ENCODE measurements at regions not wholly inside any gene's neighbourhood (a gene's known extent, or its start where the extent isn't known, plus 50 kb on each side); places are given as distances from the start of the nearest gene placed in this dataset.

- no peaks in the 10 kb centered on the region for H3K4me1 ChIP-seq
- no peaks in the 10 kb centered on the region for H3K36me3 ChIP-seq
- peaks cover 0 to 14% (median 0%) of the 10 kb centered on the region in 7 donors for H3K27me3 ChIP-seq
- ATAC-seq (no peak), DNase-seq (no peak)
- TF ChIP-seq, protein P1, sequence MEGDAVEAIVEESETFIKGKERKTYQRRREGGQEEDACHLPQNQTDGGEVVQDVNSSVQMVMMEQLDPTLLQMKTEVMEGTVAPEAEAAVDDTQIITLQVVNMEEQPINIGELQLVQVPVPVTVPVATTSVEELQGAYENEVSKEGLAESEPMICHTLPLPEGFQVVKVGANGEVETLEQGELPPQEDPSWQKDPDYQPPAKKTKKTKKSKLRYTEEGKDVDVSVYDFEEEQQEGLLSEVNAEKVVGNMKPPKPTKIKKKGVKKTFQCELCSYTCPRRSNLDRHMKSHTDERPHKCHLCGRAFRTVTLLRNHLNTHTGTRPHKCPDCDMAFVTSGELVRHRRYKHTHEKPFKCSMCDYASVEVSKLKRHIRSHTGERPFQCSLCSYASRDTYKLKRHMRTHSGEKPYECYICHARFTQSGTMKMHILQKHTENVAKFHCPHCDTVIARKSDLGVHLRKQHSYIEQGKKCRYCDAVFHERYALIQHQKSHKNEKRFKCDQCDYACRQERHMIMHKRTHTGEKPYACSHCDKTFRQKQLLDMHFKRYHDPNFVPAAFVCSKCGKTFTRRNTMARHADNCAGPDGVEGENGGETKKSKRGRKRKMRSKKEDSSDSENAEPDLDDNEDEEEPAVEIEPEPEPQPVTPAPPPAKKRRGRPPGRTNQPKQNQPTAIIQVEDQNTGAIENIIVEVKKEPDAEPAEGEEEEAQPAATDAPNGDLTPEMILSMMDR (IDR thresholded peaks at IDR 0.05) = no peak
- peaks cover 0 to 14% (median 0%) of the 10 kb centered on the region in 11 donors for H3K9me3 ChIP-seq
- no peak overlapping the region for H3K27ac ChIP-seq
- intact Hi-C loops (cut with DNase I) = no loop called here
- H3K4me3 ChIP-seq = no peak overlapping the region
- WGBS, 2 donors = 80 to 93% methylated on average over 3 of the region's 3 CpGs
Measured at GRCh38 chrX:39605183-39605582, 492.6 kb downstream of the BCOR start.

- Histone ChIP-seq H3K27me3 (peaks cover 0 to 14% (median 0%) of the 10 kb centered on the region in 7 donors), H3K27ac (no peak overlapping the region), H3K4me3 (no peak overlapping the region), H3K9me3 (peaks cover 0 to 14% (median 0%) of the 10 kb centered on the region in 11 donors), H3K4me1 (no peaks in the 10 kb centered on the region), H3K36me3 (no peaks in the 10 kb centered on the region)
- intact Hi-C loops (cut with DNase I) = no loop called here
- TF ChIP-seq, protein P1 (IDR thresholded peaks at IDR 0.05) = no peak
- 98 to 100% methylated on average over 2 of the region's 2 CpGs for WGBS, 2 donors
- ATAC-seq = no peak
- DNase-seq = no peak
Measured at GRCh38 chrX:39605866-39606265, 491.9 kb downstream of the BCOR start.

GRCh38 chrX:39609941-39610340 is 487.8 kb downstream of the BCOR start:
- Histone ChIP-seq H3K9me3 (peaks cover 0 to 14% (median 0%) of the 10 kb centered on the region in 11 donors), H3K36me3 (no peaks in the 10 kb centered on the region), H3K27ac (no peak overlapping the region), H3K4me1 (peaks cover 0 to 12% (median 0%) of the 10 kb centered on the region in 9 donors), H3K4me3 (no peak overlapping the region), H3K27me3 (peaks cover 0 to 41% (median 0%) of the 10 kb centered on the region in 7 donors)
- DNase-seq = no peak
- TF ChIP-seq, protein P1 (IDR thresholded peaks at IDR 0.05) = no peak
- ATAC-seq = no peak
- intact Hi-C loops (cut with DNase I) = no loop called here
- 94 to 96% methylated on average over 9 of the region's 9 CpGs for WGBS, 2 donors

DNA sequence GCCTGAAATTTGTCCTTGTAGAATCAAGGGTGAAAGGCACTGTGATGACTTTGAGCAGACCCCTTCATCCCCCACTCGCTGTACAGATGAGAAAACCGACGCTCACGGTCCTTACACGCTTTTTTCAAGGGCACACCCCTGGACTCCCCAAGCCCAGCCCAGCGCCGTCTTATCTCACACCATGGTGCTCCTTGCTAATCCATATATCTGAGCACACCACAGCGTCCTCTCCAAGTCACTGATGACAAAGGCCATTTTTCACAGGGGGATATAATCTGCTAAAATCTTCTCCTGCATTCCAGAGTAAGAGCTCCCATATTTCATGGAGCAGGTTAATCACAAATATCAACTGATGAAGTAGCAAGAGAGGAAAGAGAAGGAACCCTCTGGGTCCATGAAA is 486.3 kb downstream of the BCOR start:
- peaks cover 0 to 13% (median 0%) of the 10 kb centered on the region in 11 donors for H3K9me3 ChIP-seq
- no peak overlapping the region for H3K4me3 ChIP-seq
- no peak overlapping the region for H3K27ac ChIP-seq
- H3K27me3 ChIP-seq = peaks cover 0 to 55% (median 0%) of the 10 kb centered on the region in 7 donors
- DNase-seq (no peak), ATAC-seq (no peak)
- H3K36me3 ChIP-seq = no peaks in the 10 kb centered on the region
- intact Hi-C loops (cut with DNase I) = no loop called here
- WGBS, 2 donors = 95 to 97% methylated on average over 8 of the region's 8 CpGs
- TF ChIP-seq, protein P1 (IDR thresholded peaks at IDR 0.05) = no peak
- H3K4me1 ChIP-seq = peaks cover 0 to 12% (median 0%) of the 10 kb centered on the region in 9 donors

Measured in heart right ventricle (tissue), 16 donors.